ENCODE measurements at regions not wholly inside any gene's neighbourhood (a gene's known extent, or its start where the extent isn't known, plus 50 kb on each side); places are given as distances from the start of the nearest gene placed in this dataset.

DNA sequence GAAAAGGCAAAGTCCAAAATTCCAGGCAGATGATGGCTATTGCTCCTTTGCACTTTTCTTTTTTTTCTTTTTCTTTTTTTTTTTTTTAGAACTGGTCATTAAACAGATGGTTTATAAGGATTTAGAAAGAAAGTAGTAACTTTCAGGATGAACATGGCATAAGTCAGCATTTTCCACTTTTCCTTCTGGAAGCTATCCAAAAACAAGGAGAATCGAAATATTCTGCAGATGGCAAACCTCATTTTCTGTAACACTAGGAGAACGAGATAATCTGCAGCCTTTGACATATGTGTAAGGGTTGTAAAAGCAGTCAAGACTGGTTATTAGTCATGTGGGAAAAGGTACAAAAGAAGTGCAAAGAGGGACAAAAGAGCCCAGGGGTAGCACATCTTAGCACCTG lies 69.1 kb upstream of the PUM3 start:
- TF ChIP-seq EZH2 (IDR thresholded peaks at IDR 0.05; ENCODE audit: low read depth) = no peak
- TF ChIP-seq, protein P1, sequence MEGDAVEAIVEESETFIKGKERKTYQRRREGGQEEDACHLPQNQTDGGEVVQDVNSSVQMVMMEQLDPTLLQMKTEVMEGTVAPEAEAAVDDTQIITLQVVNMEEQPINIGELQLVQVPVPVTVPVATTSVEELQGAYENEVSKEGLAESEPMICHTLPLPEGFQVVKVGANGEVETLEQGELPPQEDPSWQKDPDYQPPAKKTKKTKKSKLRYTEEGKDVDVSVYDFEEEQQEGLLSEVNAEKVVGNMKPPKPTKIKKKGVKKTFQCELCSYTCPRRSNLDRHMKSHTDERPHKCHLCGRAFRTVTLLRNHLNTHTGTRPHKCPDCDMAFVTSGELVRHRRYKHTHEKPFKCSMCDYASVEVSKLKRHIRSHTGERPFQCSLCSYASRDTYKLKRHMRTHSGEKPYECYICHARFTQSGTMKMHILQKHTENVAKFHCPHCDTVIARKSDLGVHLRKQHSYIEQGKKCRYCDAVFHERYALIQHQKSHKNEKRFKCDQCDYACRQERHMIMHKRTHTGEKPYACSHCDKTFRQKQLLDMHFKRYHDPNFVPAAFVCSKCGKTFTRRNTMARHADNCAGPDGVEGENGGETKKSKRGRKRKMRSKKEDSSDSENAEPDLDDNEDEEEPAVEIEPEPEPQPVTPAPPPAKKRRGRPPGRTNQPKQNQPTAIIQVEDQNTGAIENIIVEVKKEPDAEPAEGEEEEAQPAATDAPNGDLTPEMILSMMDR (conservative IDR thresholded peaks at IDR 0.05) = no peak

Measured in PC-9 (cell line).